Anterior cingulate cortex (tissue), 58 donors: ENCODE measurements at regions not wholly inside any gene's neighbourhood (a gene's known extent, or its start where the extent isn't known, plus 50 kb on each side); places are given as distances from the start of the nearest gene placed in this dataset.
"Not testable (repeated sequence)": the region's sequence is repeated elsewhere in the genome, so short reads cannot be mapped to it uniquely, and the experiment has no call there.

Source experiments
- DNase-seq, 58 donors: peaks; one replicate each; lab custom pipeline; 2025; lab: John Stamatoyannopoulos, UW

GRCh38 chr2:131822237-131822721, 294.6 kb downstream of the CCDC74A start:
- not testable (repeated sequence) for DNase-seq

- not testable (repeated sequence) for DNase-seq
Observed at GRCh38 chr2:131823058-131823457, 295.4 kb downstream of the CCDC74A start.

DNA sequence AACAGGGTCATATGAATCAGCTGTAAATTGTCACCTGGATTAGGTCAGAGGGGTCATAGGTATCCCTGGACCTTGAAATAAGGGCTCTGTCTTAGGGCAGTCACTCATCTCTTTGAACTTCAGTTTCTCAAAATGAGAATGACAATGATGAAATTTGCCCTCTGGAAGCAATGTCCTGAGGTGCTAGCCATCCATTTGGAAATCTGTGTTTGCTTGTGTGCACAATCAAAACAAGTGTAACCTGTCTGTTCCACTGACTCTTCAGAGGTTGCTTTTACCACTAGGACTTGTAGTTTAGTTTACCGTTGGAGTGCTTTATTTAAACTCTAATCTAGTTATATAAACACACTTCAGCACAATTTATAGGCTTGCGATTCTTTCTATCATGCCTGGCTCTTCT, 297.3 kb downstream of the CCDC74A start:
- not testable (repeated sequence) for DNase-seq

- DNase-seq = no peak
Observed at GRCh38 chr2:131827481-131828163, 299.9 kb downstream of the CCDC74A start.

GRCh38 chr2:131828164-131828561, 300.5 kb downstream of the CCDC74A start:
- DNase-seq = no peak

DNA sequence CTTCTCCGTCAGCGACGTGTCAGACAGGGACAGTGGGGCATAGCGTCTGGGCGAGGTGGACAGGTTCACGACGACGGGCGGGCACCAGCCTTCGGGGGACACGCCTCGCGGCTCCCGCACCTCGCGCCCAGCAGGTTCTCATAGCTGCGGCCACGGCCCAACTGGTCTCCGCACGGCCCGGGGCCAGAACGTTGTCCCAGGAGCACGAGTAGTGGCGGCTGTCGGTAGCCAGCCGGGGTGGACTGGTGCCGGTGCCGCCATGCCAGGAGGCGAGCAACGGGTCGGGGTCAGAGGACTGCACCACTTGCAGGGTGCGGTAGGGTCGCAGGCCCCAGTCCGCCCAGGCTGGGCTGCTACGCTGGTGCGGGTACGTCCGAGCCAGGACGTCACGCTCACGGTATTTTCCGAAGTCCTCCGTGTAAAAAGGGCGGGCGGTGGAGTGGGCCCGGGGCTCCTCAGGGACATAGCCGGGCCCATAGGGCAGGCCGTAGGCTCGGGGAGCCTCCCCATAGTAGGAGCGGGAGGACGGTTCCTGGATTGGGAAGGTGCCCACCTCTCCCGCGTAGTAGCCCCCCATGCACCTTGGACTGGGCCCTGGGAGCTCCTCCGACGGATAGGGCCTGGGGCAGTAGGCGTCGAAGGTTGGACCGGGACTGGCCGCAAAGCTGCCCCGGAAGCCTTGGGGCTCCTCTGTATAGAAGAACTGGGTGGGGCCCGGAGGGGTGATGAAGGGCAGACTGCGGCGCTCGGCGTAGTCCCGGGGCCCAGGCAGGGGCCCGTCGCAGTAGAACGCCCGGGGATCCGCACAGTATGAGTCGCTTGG, 301.2 kb downstream of the CCDC74A start:
- DNase-seq = not testable (repeated sequence)

GRCh38 chr2:131829456-131830241, 302.0 kb downstream of the CCDC74A start:
- DNase-seq = not testable (repeated sequence)

GRCh38 chr2:131830242-131830945, 302.7 kb downstream of the CCDC74A start:
- not testable (repeated sequence) for DNase-seq

- not testable (repeated sequence) for DNase-seq
Observed at GRCh38 chr2:131830946-131831310, 303.2 kb downstream of the CCDC74A start.

DNA sequence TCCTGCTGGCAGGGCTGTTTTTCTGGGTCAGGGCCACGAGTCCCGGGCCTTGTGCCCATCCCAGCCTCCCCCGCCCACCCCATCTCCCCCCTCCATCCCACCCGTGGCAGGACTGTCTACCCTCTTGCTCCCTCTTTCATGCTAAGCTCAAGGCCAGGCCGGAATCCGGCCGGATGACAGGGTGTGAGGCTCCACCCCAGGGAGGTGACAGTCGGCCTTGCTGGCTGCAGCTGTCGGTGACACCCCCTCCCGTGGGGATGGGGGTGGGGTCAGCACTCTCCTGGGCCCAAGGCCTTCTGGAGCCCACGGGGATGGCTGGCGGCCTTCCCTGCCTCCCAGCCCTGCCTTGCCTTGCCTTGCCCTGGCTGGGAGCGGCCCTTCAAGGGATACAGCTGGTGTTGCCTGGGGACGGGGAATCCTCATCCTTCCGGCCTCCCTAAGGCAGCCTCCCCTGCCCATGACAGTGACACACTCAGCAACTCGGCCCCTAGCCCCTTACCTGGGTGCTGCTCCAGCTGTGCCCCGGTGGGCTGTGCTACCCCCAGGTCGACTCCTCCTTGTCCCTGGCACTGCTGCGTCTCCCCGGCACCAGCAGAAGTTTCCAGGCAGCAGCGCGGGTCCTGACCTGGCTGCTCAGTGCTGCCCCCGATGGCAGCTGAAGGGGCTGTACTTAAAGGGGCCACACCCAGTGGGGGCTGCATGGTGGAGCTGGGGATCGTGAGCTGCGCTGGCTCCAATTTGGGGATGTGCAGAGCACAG, 303.9 kb downstream of the CCDC74A start:
- DNase-seq = not testable (repeated sequence)

DNA sequence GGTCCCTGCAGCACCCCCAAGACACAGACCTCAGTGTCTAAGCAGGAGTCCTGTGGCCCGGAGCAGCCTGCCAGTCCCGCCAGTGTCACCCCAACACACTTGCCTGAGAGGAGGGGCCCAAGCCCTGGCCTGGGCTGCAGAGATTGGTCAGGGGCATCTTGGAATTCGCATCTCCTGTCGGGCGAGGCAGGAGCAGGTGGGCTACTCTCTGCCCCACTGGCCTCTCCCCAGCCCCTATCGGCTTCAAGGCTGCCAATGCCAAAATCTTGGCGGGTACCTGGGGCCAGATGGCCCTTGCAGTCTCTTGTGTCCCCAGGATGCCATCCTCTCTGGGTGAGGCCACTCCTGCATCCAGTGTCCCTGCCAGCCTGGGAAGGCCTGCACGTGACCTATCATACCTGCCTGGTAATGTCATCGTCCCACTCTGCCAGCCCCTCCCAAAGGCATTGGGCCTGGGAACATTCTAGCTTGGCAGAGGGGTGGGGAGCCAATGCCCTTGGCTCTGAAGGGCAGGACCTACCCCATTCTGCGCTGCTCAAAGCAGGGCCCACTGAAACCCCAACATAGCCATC, 304.6 kb downstream of the CCDC74A start:
- not testable (repeated sequence) for DNase-seq

- peak in 3 of 58 donors; percentile 1 to 35 (median 3) for DNase-seq
Observed at GRCh38 chr2:131832917-131833316, 305.2 kb downstream of the CCDC74A start.

DNA sequence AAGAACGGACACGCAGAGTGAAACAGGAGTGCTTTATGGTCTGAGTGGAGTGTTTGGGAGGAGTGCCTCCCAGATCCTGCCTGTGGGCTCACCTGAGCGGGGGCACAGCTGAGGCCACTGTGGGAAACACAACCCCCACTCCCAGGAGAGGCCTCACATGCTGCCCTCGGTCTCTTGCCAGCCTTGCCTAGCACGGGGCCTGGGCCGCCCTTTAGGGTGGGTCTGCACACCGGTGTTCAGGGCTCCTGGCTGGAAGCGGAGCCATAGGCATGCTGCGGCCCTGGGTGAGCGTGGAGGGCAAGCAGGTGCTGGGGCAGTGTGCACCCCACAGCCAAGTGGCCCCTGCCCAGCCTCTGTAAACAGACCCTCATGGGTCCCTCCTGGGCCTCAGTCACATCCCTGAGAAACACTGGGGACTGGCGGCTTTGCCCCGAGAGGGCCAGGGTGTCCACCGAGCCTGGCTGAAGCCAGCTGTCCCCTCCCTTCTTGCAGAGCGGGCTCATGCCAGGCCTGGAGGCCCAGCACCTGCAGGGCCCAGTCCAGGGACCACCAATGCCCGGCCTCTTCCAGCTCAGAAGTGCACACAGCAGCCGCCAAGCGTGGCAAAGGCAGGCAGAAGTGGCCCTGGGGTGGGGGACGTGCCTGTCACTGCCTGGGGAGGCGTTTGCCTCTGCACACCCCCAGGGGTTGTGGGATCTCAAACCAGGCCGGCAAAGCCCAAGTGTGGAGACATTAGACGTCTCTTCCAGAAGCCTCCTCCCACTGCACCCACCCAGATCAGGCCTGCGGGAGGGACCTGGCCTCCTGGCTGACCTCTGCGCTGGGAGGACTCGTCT, 305.9 kb downstream of the CCDC74A start:
- DNase-seq = not testable (repeated sequence)

- not testable (repeated sequence) for DNase-seq
Observed at GRCh38 chr2:131834203-131835020, 306.7 kb downstream of the CCDC74A start.

- DNase-seq = peak in 2 of 58 donors; percentile 9 to 40
Observed at GRCh38 chr2:131835022-131835421, 307.3 kb downstream of the CCDC74A start.

- DNase-seq = no peak
Observed at GRCh38 chr2:131835621-131836091, 308.0 kb downstream of the CCDC74A start.

DNA sequence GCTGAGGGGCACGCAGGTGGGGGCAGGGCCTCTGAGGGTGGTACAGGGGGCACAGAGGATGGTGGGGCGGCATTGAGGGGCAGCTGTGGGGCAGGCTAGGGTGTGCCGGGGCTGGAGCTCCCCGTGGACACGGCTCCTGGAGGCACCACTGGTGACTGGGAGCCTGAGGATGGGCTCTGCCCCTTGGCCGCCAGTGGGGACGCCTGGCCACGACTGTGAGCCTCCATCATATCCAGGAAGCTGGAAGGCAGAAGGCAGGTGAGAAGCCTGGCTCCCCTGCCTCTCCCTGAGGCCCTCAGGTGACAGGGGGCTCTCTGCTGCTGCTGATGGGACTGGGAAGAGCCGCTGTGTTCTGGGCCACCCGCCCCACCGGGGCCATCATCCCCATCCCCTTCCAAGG, 308.4 kb downstream of the CCDC74A start:
- not testable (repeated sequence) for DNase-seq
